Activated CD8-positive, alpha-beta memory T cell treated with anti-CD3 and anti-CD28 coated beads for 1 hour (primary cell): ENCODE measurements at regions not wholly inside any gene's neighbourhood (a gene's known extent, or its start where the extent isn't known, plus 50 kb on each side); places are given as distances from the start of the nearest gene placed in this dataset.

Experiments used
- DNase-seq, 2 donors: peaks; one replicate each; pipeline ENCODE4 v3.0.0-alpha.2; 2020; ENCODE audit warnings: low read depth in 1 of 2; ENCODE audit errors: extremely low read depth in 1 of 2

DNA sequence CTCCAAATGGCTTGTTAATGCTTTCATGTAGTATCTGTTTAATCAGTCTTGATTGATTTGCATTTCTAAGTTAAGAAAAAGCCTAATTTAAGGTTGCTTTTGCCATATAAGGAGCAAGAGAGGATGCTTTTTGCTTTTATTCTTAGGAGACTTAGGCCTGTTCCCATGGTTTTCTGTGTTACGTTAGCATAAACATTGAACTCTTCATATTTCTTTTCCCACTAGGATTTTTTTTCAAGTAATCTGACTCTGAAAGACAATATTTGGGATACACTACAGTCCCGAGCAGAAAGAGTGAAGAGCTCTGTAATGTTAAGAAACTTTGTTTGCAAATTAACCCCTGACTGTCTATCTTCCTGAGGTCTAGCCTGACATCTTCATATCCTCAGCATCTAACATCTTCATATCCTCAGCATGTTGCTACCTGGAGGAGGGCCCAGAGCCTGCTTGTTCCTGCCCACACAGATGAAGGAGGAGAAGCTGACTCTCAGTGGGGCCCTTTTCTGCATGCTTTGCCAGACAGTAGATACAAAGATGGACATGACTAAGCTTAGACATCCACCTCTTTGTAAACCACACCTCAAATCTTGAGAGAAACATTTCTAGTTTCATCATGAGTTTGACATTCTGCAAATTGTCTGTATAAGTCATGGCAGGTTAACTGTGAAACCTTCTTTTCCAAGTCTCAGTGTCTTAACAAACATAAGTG lies 86.2 kb upstream of the COL6A5 start:
- no peak for DNase-seq

DNA sequence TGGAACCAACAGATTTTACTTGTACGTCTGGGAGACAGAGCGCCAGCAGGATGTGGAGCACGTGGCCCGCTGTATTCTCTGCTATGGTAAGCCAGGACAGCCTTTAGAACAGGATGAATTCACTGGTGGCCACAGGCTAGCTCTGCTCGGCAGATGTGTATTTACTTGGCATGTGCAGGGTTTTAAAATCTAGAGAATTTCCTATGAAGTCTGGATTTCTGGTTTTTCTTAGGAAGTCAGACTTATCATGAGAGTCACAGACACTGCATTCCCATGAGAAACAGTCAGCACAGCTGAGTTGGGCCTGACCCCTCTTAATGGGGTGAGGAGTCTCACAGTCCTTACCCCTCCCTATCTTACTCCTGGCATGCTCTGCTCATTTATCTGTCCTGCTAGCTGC lies 84.6 kb upstream of the COL6A5 start:
- DNase-seq, result no peak

DNA sequence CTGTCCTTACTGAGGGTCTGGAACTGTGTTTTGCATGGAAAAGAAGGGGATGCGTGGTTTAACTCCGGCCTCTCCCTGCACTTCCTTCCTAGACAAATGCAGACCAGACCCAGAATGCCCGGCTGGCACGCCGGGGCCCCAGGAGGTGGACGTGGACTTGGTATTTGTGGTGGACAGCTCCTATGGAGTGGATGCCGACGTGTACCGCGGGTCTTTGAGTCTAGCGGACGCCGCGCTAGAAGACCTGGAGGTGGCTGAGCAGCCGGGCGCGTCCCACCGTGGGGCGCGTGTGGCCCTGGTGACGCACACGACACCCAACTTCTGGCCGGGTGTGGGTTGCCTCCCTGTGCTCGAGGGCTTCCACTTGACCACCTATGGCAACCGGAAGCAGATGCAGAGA lies 81.8 kb upstream of the COL6A5 start:
- no peak for DNase-seq

DNA sequence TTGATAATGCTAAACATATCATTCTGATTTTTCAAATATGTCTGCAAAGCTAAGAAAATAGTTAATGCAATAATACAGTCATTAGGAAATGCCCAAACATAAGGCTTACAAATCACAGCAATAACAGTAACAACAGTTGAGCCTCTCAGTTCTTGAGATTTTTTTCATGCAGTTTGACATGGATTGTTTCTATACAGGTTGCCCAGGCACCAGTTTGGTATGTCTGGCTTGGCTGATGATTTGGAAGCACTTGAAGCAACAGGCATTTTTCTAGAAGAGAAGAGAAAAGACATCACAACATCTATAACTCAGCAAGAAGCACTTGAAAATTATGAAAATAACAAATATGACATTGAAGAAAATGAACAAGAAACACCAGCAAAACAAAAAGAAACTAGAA lies 78.7 kb upstream of the COL6A5 start:
- no peak for DNase-seq

DNA sequence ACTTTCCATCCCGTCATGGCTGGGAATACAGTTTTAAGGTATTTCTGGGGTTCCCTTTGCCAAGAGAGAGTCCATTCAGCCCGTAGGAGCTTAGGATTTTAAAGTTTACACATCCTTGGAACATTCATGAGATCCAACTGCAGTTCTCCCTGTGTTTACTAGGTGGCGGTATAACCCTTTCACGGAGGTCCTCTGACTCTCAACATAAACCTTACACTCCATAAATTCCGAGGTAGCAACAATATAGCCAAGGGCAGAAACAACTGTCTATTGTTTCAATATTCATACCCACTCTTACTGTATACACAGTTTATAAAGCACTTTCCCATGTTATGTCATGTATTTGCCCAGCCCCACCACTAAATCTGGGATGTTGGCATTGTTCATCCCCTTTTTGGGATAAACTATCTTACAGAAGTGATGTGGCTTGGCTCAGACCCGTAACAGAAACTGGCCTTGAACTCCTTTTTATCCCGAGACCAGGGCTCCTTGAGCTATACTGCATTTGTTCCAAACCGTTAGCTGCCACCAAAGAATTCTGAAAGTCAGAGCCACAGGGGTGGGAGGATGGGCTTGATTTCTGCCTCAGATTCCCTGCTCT lies 69.2 kb upstream of the COL6A5 start:
- no peak for DNase-seq

DNA sequence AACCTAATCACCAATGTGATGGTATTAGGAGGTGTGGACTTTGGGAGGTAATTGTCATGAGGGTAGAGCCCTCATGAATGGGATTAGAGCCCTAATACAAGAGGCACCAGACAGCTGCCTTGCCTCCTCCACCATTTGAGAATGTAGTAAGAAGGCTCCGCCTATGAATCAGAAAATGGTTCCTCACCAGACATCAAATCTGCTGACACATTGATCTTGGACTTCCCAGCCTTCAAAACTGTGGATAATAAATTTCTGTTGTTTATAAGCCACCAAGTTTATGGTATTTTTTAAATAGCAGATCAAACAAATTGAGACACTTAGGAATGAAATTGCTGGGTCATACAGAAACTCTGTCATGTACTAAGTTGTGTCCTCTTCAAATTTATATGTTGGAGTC lies 56.8 kb upstream of the COL6A5 start:
- no peak for DNase-seq

DNA sequence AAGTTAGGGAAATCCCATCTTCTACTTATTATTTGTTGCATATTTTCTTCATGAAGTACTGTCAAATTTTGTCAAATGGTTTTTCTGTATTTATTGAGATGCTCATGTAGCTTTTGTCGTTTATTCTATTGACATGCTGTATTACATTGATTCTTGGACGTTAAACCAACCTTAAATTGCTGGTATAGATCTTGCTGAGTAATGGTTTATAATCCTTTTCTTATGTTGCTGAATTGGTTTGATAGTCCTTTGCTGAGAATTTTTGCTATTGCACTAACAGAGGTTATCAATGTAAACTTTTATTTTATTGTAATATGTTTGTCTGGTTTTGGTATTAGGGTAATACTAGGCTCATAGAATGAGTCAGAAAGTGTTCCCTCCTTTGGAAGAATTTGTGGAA lies 54.3 kb upstream of the COL6A5 start:
- DNase-seq, result no peak

DNA sequence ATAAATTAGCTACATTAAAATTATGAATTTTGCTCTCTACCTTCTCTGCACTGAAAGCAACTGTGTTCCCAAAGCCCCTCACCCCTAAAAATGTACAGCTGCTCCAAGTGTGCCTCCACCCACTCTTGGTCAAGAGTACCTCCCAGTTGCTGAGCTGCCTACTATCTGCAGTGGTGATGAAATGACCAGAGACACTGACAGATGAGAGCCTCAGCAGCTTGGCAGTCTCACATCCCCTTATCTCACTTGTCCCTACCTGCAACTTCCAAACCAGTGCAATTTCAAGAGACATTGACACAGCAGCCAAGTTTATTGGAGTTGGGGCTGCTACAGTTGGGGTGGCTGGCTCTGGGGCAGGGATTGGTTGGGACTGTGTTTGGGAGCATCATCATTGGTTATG lies 52.2 kb upstream of the COL6A5 start:
- DNase-seq, result no peak
